GM21515 (cell line): ENCODE measurements at regions not wholly inside any gene's neighbourhood (a gene's known extent, or its start where the extent isn't known, plus 50 kb on each side); places are given as distances from the start of the nearest gene placed in this dataset.
A peak's percentile ranks its signal among the peaks of the same experiment; 100 is the strongest.
"Not testable (repeated sequence)": the region's sequence is repeated elsewhere in the genome, so short reads cannot be mapped to it uniquely, and the experiment has no call there.

Experiments
- ATAC-seq: cut with Tn5 transposase; IDR thresholded peaks from one replicate; pipeline ENCODE4 v1.9.1; 2021; ENCODE audit not compliant: unreplicated experiment

- ATAC-seq: peak; percentile 69
These were observed 88.0 kb upstream of the RPRML start for GRCh38 chr17:47066841-47067682.

- ATAC-seq: no peak
These were observed 87.0 kb upstream of the RPRML start for GRCh38 chr17:47066095-47066494.

- ATAC-seq: no peak
These were observed 85.6 kb upstream of the RPRML start for GRCh38 chr17:47064684-47065083.

- no peak for ATAC-seq
These were observed 84.4 kb upstream of the RPRML start for GRCh38 chr17:47063475-47063874.

- not testable (repeated sequence) for ATAC-seq
These were observed 83.8 kb upstream of the RPRML start for GRCh38 chr17:47062851-47063250.

- ATAC-seq: not testable (repeated sequence)
These were observed 81.0 kb upstream of the RPRML start for GRCh38 chr17:47060005-47060404.

- no peak for ATAC-seq
These were observed 78.8 kb upstream of the RPRML start for GRCh38 chr17:47057830-47058229.

GRCh38 chr17:47057279-47057678 lies 78.2 kb upstream of the RPRML start:
- ATAC-seq: not testable (repeated sequence)

GRCh38 chr17:47056687-47057086 lies 77.6 kb upstream of the RPRML start:
- ATAC-seq: not testable (repeated sequence)
